ENCODE measurements at regions not wholly inside any gene's neighbourhood (a gene's known extent, or its start where the extent isn't known, plus 50 kb on each side); places are given as distances from the start of the nearest gene placed in this dataset.

DNA sequence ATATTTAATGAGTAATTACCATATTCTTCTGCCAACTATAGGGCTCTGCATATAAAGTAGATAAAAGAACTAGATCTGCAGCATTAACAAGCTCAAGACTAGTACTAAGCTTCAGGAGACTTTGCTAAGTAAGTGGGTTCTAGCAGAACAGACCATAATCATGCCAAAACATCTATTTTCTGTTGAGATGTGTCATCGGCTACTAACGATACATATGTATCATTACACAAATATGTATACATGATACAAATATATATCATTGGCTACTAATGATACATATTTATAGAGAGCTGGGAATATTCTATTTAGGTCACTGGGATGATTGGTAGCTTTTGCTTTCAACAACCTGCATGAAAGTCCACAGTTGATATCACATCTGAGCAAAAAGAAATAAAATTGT lies 185.8 kb upstream of the DCBLD2 start:
- DNase-seq = no peak

DNA sequence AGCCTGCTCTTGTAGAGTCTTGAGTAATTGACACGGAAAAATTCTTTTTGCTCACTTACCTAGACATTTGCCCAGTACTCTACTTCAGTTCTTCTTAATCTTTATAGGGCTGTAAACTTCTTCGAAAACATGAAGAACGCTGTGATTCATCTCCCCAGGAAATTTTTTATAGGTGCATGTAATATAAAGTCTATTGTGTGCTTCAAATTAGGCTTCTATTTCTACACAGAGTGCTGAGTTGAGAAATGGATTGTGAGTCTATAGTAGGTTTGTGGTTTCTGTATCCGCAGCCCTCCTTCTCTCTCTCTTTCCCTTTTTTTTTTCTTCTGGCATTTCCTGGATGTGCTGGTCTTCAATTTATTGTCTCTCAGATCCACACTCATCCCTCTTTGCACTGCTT lies 183.3 kb upstream of the DCBLD2 start:
- DNase-seq = no peak

DNA sequence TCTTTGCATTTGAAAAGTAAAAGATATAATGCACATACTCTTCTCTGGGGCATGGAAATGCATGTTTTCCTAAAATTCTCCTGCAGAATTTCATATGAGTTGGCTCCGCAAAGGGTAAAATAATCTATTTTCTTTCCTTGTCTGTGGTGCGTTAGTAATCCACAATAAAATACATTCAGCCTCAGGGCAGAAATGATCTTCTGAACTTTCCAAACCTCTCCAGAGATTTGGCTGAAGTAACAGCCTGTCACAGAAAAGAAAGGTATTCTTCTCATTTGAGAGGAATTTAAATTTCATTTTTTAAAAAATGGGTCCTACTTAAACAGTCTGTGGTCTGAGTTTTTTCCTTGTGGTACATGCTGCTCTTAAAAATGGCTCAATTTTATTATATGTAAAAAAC lies 182.7 kb upstream of the DCBLD2 start:
- peak; percentile 29 for DNase-seq

GRCh38 chr3:99071096-99071495 lies 169.6 kb upstream of the DCBLD2 start:
- DNase-seq = no peak

GRCh38 chr3:99069973-99070372 lies 168.5 kb upstream of the DCBLD2 start:
- DNase-seq = no peak

DNA sequence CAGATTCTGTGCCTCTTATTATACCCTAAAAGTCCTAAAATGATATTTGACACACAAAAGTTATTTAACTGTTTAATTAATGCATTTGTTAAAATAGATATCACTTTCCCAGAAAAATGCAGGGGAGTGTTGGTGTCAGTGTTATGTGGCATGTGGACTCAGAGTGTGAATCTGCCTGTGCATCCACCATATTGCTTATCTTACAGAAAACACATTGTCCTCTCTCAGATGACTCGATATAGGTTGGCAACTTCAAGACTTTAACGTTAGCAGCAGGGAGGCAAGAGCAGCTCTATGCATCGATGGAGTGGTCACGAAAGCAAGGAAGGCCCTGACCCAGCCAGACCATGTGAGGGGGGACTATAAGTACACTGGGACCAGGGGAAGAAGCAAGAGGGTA lies 165.4 kb upstream of the DCBLD2 start:
- no peak for DNase-seq

- DNase-seq = no peak
Measured at GRCh38 chr3:99049164-99049563, 147.7 kb upstream of the DCBLD2 start.

GRCh38 chr3:99041747-99042146 lies 140.3 kb upstream of the DCBLD2 start:
- DNase-seq = no peak

- no peak for DNase-seq
Measured at GRCh38 chr3:99031778-99032177, 130.3 kb upstream of the DCBLD2 start.

GRCh38 chr3:99023590-99024192 lies 122.2 kb upstream of the DCBLD2 start:
- DNase-seq = peak; percentile 72

DNA sequence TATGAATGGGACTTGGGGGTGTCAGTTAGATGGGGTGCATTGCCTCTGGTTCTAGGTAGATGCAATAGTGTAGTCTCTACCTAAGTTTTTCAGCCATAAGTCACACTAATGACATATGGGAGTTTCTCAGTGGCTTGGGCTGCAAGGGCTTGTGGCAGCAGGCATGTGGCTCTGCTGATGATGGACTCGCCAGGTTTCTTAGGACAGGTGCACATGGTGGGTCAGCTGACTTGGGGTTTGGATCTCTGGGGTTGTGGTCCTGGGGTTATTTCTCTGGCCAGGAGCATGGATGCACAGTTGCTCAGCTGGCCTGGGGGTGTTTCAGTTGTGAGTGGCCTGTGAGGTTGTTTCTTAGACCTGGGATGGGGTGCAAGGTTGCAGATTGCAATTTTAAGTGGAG lies 120.0 kb upstream of the DCBLD2 start:
- DNase-seq = no peak

GRCh38 chr3:99016452-99016851 lies 115.0 kb upstream of the DCBLD2 start:
- DNase-seq = no peak

GRCh38 chr3:99013777-99014315 lies 112.4 kb upstream of the DCBLD2 start:
- no peak for DNase-seq

DNA sequence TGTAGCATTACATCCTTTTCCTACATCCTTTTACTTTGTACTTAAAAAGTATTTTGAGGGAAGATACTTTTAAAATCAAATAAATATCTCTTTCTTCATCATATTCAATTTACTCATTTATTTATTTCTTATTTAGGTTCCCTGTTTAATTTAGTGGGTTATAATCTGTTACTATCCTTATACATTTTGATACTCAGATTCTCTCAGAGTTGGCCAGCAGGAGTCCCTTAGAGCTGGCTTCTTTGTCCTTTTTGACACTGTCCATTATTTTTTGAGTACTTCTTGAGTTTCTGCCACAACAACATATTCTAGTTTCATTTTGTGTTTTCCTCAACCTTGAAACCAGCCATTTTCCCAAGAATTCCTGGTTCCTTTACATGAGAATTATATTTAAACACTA lies 111.6 kb upstream of the DCBLD2 start:
- DNase-seq = no peak

DNA sequence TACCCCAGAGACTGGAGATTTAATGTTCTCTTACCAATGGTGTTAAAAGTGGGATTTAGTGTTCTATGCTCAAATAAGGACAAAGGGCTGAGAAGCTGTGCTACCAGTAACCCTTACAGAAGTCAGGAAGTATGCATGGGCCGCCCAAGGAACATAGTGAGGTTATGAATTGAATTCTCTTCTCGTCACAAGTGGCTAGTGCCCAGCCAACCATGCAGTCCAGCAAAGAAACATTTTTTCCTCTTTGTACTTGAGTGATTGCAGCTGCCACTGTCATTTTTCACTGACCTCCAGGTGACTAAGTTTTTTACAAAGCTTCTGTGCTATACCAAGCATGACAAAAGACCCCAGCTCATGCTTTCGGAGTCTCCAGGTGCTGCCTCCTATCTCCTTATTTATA lies 110.6 kb upstream of the DCBLD2 start:
- peak; percentile 10 for DNase-seq

DNA sequence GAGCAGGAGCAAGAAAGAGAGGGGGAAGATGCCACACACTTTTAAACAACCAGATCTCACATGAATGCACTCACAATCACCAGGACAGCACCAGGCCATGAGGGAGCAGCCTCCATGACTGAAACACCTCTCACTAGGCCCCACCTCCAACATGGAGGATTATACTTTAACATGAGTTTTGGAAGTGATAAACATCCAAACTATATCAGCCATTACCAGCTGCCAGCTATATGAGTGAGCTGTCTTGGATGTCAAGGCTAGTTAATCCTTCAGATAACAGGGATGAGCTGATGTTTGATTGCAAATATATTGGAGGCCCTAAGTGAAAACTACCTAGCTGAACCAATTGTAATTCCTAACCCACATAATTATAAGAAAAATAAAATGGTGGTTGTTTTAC lies 108.4 kb upstream of the DCBLD2 start:
- DNase-seq = no peak

- DNase-seq = no peak
Measured at GRCh38 chr3:99006686-99007085, 105.2 kb upstream of the DCBLD2 start.

GRCh38 chr3:98999675-99000074 lies 98.2 kb upstream of the DCBLD2 start:
- DNase-seq = no peak

GRCh38 chr3:98994128-98994762 lies 92.8 kb upstream of the DCBLD2 start:
- DNase-seq = peak; percentile 77

GRCh38 chr3:98991393-98991792 lies 89.9 kb upstream of the DCBLD2 start:
- no peak for DNase-seq

DNA sequence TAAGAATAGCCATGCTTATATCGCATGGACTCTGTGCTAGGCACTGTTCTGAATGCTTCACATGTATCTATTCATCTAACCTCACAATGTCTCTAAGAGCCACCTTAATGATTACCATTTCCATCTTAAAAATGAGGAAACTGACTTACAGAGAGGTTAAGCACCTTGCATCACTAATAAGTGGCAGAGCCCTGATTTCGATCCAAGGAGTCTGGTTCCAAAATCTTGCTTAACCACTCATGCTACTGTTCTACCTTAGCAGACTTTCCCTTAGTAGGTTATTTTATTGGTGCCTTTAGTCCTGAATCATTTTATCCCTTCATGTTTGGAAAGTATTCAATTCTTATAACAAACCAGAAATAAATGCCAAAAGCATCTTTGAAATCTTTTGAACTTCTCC lies 89.2 kb upstream of the DCBLD2 start:
- no peak for DNase-seq

- DNase-seq = peak; percentile 96
Measured at GRCh38 chr3:98986073-98986472, 84.6 kb upstream of the DCBLD2 start.

DNA sequence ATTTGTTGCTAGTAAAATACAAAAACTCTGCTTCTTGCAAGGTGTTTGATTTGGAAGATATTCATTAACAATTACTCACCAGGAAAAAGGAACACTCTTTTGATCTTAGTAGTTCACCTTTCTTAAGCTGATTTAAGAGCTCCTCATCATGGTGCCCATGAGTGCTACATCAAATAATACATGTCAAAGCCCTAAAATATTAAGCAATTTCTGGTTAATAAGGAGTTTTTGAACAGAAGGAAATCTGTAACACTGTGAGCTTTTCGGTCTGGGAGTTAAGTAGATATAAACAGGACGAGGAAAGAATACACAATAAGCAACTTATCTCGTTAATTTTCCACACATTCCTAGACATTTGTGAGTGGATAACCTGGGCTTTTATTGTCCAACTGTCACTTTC lies 83.9 kb upstream of the DCBLD2 start:
- no peak for DNase-seq

- DNase-seq = peak; percentile 22
Measured at GRCh38 chr3:98984024-98984423, 82.5 kb upstream of the DCBLD2 start.

DNA sequence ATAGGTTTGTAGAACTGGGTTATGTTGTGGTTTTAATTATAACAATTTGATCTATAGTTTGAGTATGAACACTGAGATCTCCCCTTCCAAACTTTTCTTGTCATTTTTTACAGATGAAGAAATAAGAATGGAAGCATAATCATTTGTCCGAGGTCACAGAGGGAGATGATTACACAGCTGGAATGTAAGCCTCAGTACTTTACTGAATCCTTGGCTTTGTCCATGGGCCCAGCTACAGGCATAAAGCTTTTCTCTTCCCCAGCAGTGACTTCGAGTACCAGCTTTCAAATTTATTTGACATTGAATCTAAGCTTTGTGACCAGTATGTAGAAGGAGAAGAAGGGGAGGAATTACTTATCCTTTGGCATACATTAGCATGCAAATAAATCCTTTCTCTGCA lies 80.9 kb upstream of the DCBLD2 start:
- DNase-seq = peak; percentile 89
